Erythroblast (primary cell): ENCODE measurements at regions not wholly inside any gene's neighbourhood (a gene's known extent, or its start where the extent isn't known, plus 50 kb on each side); places are given as distances from the start of the nearest gene placed in this dataset.
"Not testable (repeated sequence)": the region's sequence is repeated elsewhere in the genome, so short reads cannot be mapped to it uniquely, and the experiment has no call there.

Experiments used
- DNase-seq, 2 experiments: peaks; one replicate each; lab custom pipeline; 2025; lab: John Stamatoyannopoulos, UW
- GATA1 ChIP-seq: IDR thresholded peaks from 2 replicates; pipeline ENCODE4 v1.6.1; 2011; ENCODE audit warnings: low read depth, mild to moderate bottlenecking, control low read depth, low read length, moderate library complexity
- POLR2A ChIP-seq: IDR thresholded peaks from 2 replicates; pipeline ENCODE4 v1.6.1; 2011; ENCODE audit warnings: mild to moderate bottlenecking, low read length

GRCh38 chr1:238649200-238649599, 737.2 kb upstream of the CHRM3 start:
- TF ChIP-seq GATA1 (no peak), POLR2A (no peak)
- DNase-seq = no peak

- DNase-seq = no peak
- no peak for TF ChIP-seq GATA1
- TF ChIP-seq POLR2A = no peak
Observed at GRCh38 chr1:238648751-238649150, 737.6 kb upstream of the CHRM3 start.

GRCh38 chr1:238648296-238648695, 738.1 kb upstream of the CHRM3 start:
- TF ChIP-seq GATA1 = no peak
- no peak for TF ChIP-seq POLR2A
- DNase-seq = no peak

GRCh38 chr1:238647877-238648276, 738.5 kb upstream of the CHRM3 start:
- TF ChIP-seq GATA1 = no peak
- TF ChIP-seq POLR2A = no peak
- no peak for DNase-seq

GRCh38 chr1:238642231-238642630, 744.1 kb upstream of the CHRM3 start:
- no peak for DNase-seq
- no peak for TF ChIP-seq GATA1

- no peak for DNase-seq
- no peak for TF ChIP-seq POLR2A
- TF ChIP-seq GATA1 = no peak
Observed at GRCh38 chr1:238639861-238640260, 746.5 kb upstream of the CHRM3 start.

GRCh38 chr1:238628110-238628509, 737.4 kb upstream of the ZP4 start:
- TF ChIP-seq GATA1 (no peak), POLR2A (no peak)
- no peak for DNase-seq

GRCh38 chr1:238624776-238625175, 734.1 kb upstream of the ZP4 start:
- no peak for TF ChIP-seq GATA1
- TF ChIP-seq POLR2A = no peak
- DNase-seq = no peak

GRCh38 chr1:238621405-238621804, 730.7 kb upstream of the ZP4 start:
- DNase-seq = no peak
- no peak for TF ChIP-seq POLR2A

GRCh38 chr1:238619652-238620051, 728.9 kb upstream of the ZP4 start:
- DNase-seq = no peak
- TF ChIP-seq GATA1 (no peak), POLR2A (no peak)

- DNase-seq = no peak
- TF ChIP-seq POLR2A = no peak
Observed at GRCh38 chr1:238611406-238611805, 720.7 kb upstream of the ZP4 start.

- no peak for DNase-seq
- TF ChIP-seq POLR2A (no peak), GATA1 (no peak)
Observed at GRCh38 chr1:238608144-238608543, 717.4 kb upstream of the ZP4 start.

- no peak for DNase-seq
Observed at GRCh38 chr1:238606896-238607295, 716.2 kb upstream of the ZP4 start.

GRCh38 chr1:238606457-238606856, 715.7 kb upstream of the ZP4 start:
- no peak for TF ChIP-seq GATA1
- TF ChIP-seq POLR2A = no peak
- no peak for DNase-seq

More at GRCh38 chr1:238606896-238607295, 716.2 kb upstream of the ZP4 start:
- no peak for TF ChIP-seq POLR2A

GRCh38 chr1:238604357-238604756, 713.6 kb upstream of the ZP4 start:
- no peak for DNase-seq
- TF ChIP-seq POLR2A = no peak
- no peak for TF ChIP-seq GATA1

GRCh38 chr1:238601604-238602003, 710.9 kb upstream of the ZP4 start:
- not testable (repeated sequence) for DNase-seq

GRCh38 chr1:238596703-238597102, 706.0 kb upstream of the ZP4 start:
- DNase-seq = no peak

More at GRCh38 chr1:238596703-238597102, 706.0 kb upstream of the ZP4 start:
- TF ChIP-seq GATA1 (no peak), POLR2A (no peak)
